SK-N-MC (cell line): ENCODE measurements at regions not wholly inside any gene's neighbourhood (a gene's known extent, or its start where the extent isn't known, plus 50 kb on each side); places are given as distances from the start of the nearest gene placed in this dataset.

Source experiments
- EZH2 ChIP-seq: fragments of 200-600 bp; sonication (generic); IDR thresholded peaks from one replicate; pipeline ENCODE4 v1.6.1; 2017; ENCODE audit warnings: antibody characterized with exemption
- FOXP2 ChIP-seq: optimal IDR thresholded peaks from 2 replicates; pipeline ENCODE3; 2011; ENCODE audit warnings: mild to moderate bottlenecking, moderate library complexity; ENCODE audit not compliant: insufficient read depth; ENCODE audit errors: extremely low read length, control extremely low read depth
- POLR2AphosphoS5 ChIP-seq: IDR thresholded peaks from 2 replicates; pipeline ENCODE4 v1.6.1; 2012; ENCODE audit warnings: mild to moderate bottlenecking, low read depth, low read length, borderline replicate concordance

- no peak for TF ChIP-seq EZH2
- TF ChIP-seq POLR2AphosphoS5, result no peak
- no peak for TF ChIP-seq FOXP2
Observed at GRCh38 chr3:31425401-31425800, 107.3 kb upstream of the STT3B start.
